Dendritic cell treated with granulocyte-macrophage colony-stimulating factor and Interleukin-4, amounts not matched to agents 40 ng/mL and 50 ng/mL, for 4 days (primary cell): ENCODE measurements at regions not wholly inside any gene's neighbourhood (a gene's known extent, or its start where the extent isn't known, plus 50 kb on each side); places are given as distances from the start of the nearest gene placed in this dataset.

Experiments used
- H3K27ac Mint-ChIP-seq: one replicate; pipeline ENCODE4 v1.8.0; 2022; ENCODE audit warnings: mild to moderate bottlenecking, mixed read lengths
- H3K27me3 Mint-ChIP-seq: one replicate; pipeline ENCODE4 v1.8.0; 2022; ENCODE audit warnings: mild to moderate bottlenecking, mixed read lengths
- H3K36me3 Mint-ChIP-seq: one replicate; pipeline ENCODE4 v1.8.0; 2022; ENCODE audit warnings: low read depth, mixed read lengths
- H3K4me1 Mint-ChIP-seq: one replicate; pipeline ENCODE4 v1.8.0; 2022; ENCODE audit warnings: low read depth, mixed read lengths
- H3K4me3 Mint-ChIP-seq: one replicate; pipeline ENCODE4 v1.8.0; 2022; ENCODE audit warnings: mild to moderate bottlenecking, moderate library complexity, mixed read lengths
- H3K9me3 Mint-ChIP-seq: one replicate; pipeline ENCODE4 v1.8.0; 2022; ENCODE audit warnings: mixed read lengths
- intact Hi-C: fragments of 100-400 bp; cut with micrococcal nuclease; formaldehyde crosslinking; loops from one replicate; pipeline ENCODE4 v1.15.0; 2022

GRCh38 chr4:74653331-74654229 is 140.7 kb downstream of the BTC start:
- H3K4me3 Mint-ChIP-seq = no peak overlapping the region
- H3K27me3 Mint-ChIP-seq = peaks cover 2% of the 10 kb centered on the region
- no peak overlapping the region for H3K27ac Mint-ChIP-seq
- H3K4me1 Mint-ChIP-seq = peaks cover 8% of the 10 kb centered on the region
- no peaks in the 10 kb centered on the region for H3K36me3 Mint-ChIP-seq
- H3K9me3 Mint-ChIP-seq = no peaks in the 10 kb centered on the region
- intact Hi-C loops = no loop called here

- Mint-ChIP-seq H3K9me3 (no peaks in the 10 kb centered on the region), H3K4me1 (peaks cover 12% of the 10 kb centered on the region), H3K36me3 (no peaks in the 10 kb centered on the region), H3K4me3 (no peak overlapping the region), H3K27ac (no peak overlapping the region), H3K27me3 (no peaks in the 10 kb centered on the region)
- intact Hi-C loops = no loop called here
Observed at GRCh38 chr4:74654230-74654681, 140.1 kb downstream of the BTC start.

- Mint-ChIP-seq H3K27ac (no peak overlapping the region), H3K4me3 (no peak overlapping the region)
Observed at GRCh38 chr4:74656596-74656995, 137.7 kb downstream of the BTC start.

GRCh38 chr4:74658116-74658515 is 136.2 kb downstream of the BTC start:
- Mint-ChIP-seq H3K27me3 (no peaks in the 10 kb centered on the region), H3K4me3 (no peak overlapping the region), H3K27ac (no peak overlapping the region), H3K4me1 (peaks cover 21% of the 10 kb centered on the region), H3K9me3 (no peaks in the 10 kb centered on the region), H3K36me3 (no peaks in the 10 kb centered on the region)
- intact Hi-C loops = loop anchor here (5.0 kb wide), 1 partner anchor 36 kb away; no protein-coding TSS in a partner anchor

More at GRCh38 chr4:74656596-74656995, 137.7 kb downstream of the BTC start:
- H3K36me3 Mint-ChIP-seq = no peaks in the 10 kb centered on the region
- intact Hi-C loops = loop anchor here (5.0 kb wide), 1 partner anchor 34 kb away; no protein-coding TSS in a partner anchor
- peaks cover 21% of the 10 kb centered on the region for H3K4me1 Mint-ChIP-seq
- H3K27me3 Mint-ChIP-seq = no peaks in the 10 kb centered on the region
- H3K9me3 Mint-ChIP-seq = no peaks in the 10 kb centered on the region

GRCh38 chr4:74659576-74660411 is 134.5 kb downstream of the BTC start:
- Mint-ChIP-seq H3K4me1 (peaks cover 21% of the 10 kb centered on the region), H3K27ac (no peak overlapping the region), H3K9me3 (no peaks in the 10 kb centered on the region), H3K36me3 (no peaks in the 10 kb centered on the region), H3K4me3 (no peak overlapping the region), H3K27me3 (no peaks in the 10 kb centered on the region)
- intact Hi-C loops = loop anchor here (5.0 kb wide), 1 partner anchor 37 kb away; no protein-coding TSS in a partner anchor

GRCh38 chr4:74660866-74661265 is 133.5 kb downstream of the BTC start:
- intact Hi-C loops = no loop called here
- Mint-ChIP-seq H3K36me3 (no peaks in the 10 kb centered on the region), H3K27me3 (no peaks in the 10 kb centered on the region), H3K4me1 (peaks cover 28% of the 10 kb centered on the region), H3K9me3 (no peaks in the 10 kb centered on the region), H3K27ac (no peak overlapping the region), H3K4me3 (no peak overlapping the region)

GRCh38 chr4:74661427-74662201 is 132.7 kb downstream of the BTC start:
- Mint-ChIP-seq H3K4me3 (no peak overlapping the region), H3K9me3 (no peaks in the 10 kb centered on the region), H3K27me3 (no peaks in the 10 kb centered on the region), H3K36me3 (no peaks in the 10 kb centered on the region), H3K27ac (no peak overlapping the region), H3K4me1 (peaks cover 30% of the 10 kb centered on the region)
- intact Hi-C loops = no loop called here

- H3K27me3 Mint-ChIP-seq = no peaks in the 10 kb centered on the region
- no peaks in the 10 kb centered on the region for H3K36me3 Mint-ChIP-seq
- no peaks in the 10 kb centered on the region for H3K9me3 Mint-ChIP-seq
- peaks cover 24% of the 10 kb centered on the region for H3K4me1 Mint-ChIP-seq
- intact Hi-C loops = no loop called here
- no peak overlapping the region for H3K27ac Mint-ChIP-seq
- H3K4me3 Mint-ChIP-seq = no peak overlapping the region
Observed at GRCh38 chr4:74663631-74664030, 130.7 kb downstream of the BTC start.

- no peaks in the 10 kb centered on the region for H3K36me3 Mint-ChIP-seq
- no peaks in the 10 kb centered on the region for H3K27me3 Mint-ChIP-seq
- H3K9me3 Mint-ChIP-seq = no peaks in the 10 kb centered on the region
- H3K4me3 Mint-ChIP-seq = no peak overlapping the region
- H3K27ac Mint-ChIP-seq = no peak overlapping the region
- intact Hi-C loops = no loop called here
- peaks cover 15% of the 10 kb centered on the region for H3K4me1 Mint-ChIP-seq
Observed at GRCh38 chr4:74665346-74665745, 129.0 kb downstream of the BTC start.

- no peaks in the 10 kb centered on the region for H3K9me3 Mint-ChIP-seq
- no peaks in the 10 kb centered on the region for H3K36me3 Mint-ChIP-seq
- H3K4me3 Mint-ChIP-seq = no peak overlapping the region
- no peaks in the 10 kb centered on the region for H3K27me3 Mint-ChIP-seq
- H3K27ac Mint-ChIP-seq = no peak overlapping the region
- H3K4me1 Mint-ChIP-seq = peaks cover 15% of the 10 kb centered on the region
- intact Hi-C loops = no loop called here
Observed at GRCh38 chr4:74665876-74666275, 128.4 kb downstream of the BTC start.

- intact Hi-C loops = no loop called here
- H3K27me3 Mint-ChIP-seq = no peaks in the 10 kb centered on the region
- H3K36me3 Mint-ChIP-seq = no peaks in the 10 kb centered on the region
- no peaks in the 10 kb centered on the region for H3K9me3 Mint-ChIP-seq
- peaks cover 15% of the 10 kb centered on the region for H3K4me1 Mint-ChIP-seq
- H3K4me3 Mint-ChIP-seq = no peak overlapping the region
- no peak overlapping the region for H3K27ac Mint-ChIP-seq
Observed at GRCh38 chr4:74667438-74667837, 126.9 kb downstream of the BTC start.

- H3K36me3 Mint-ChIP-seq = no peaks in the 10 kb centered on the region
- H3K4me3 Mint-ChIP-seq = no peak overlapping the region
- no peaks in the 10 kb centered on the region for H3K9me3 Mint-ChIP-seq
- intact Hi-C loops = no loop called here
- no peaks in the 10 kb centered on the region for H3K27me3 Mint-ChIP-seq
- no peak overlapping the region for H3K27ac Mint-ChIP-seq
- peaks cover 15% of the 10 kb centered on the region for H3K4me1 Mint-ChIP-seq
Observed at GRCh38 chr4:74667944-74668343, 126.4 kb downstream of the BTC start.

- Mint-ChIP-seq H3K36me3 (no peaks in the 10 kb centered on the region), H3K27me3 (no peaks in the 10 kb centered on the region), H3K4me3 (no peak overlapping the region), H3K9me3 (no peaks in the 10 kb centered on the region), H3K27ac (no peak overlapping the region), H3K4me1 (peaks cover 15% of the 10 kb centered on the region)
- intact Hi-C loops = loop anchor here (2.0 to 10.0 kb wide), 4 partner anchors 132 to 475 kb away; no protein-coding TSS in a partner anchor
Observed at GRCh38 chr4:74669702-74670101, 124.6 kb downstream of the BTC start.
